OCI-LY3 (cell line): ENCODE measurements at regions not wholly inside any gene's neighbourhood (a gene's known extent, or its start where the extent isn't known, plus 50 kb on each side); places are given as distances from the start of the nearest gene placed in this dataset.

ENCODE experiments used
- EZH2phosphoT487 ChIP-seq: fragments of 200-600 bp; shearing (Covaris generic); IDR thresholded peaks from 2 replicates; pipeline ENCODE4 v1.6.1; 2018; ENCODE audit warnings: antibody characterized with exemption, mixed run types, low read depth
- TF ChIP-seq, protein P1 (sequence below): fragments of 200-600, 300-600 bp; sonication (generic); IDR thresholded peaks from 2 replicates; pipeline ENCODE4 v1.5.1; 2014; ENCODE audit warnings: antibody characterized with exemption, low read length, low read depth

DNA sequence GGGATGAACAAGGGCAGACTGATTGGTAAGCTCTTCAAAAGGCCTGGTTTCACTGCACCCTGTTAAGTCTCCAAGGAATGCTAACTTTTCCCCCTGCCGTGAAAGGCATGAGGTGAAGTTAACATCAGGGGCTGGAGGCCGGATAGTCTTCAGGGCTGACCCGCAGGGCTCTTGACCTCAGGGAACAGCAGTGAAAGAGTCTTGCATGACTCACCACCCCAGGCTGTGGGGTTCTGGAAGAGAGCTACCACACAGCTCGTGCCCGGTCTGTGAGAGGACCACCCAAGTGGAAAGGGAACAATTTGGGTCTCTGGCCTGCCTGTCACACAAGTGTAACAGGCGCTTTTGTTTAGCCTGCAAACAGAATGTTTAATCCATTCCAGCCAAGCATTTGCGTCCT is 504.9 kb downstream of the EDEM1 start:
- TF ChIP-seq, protein P1, sequence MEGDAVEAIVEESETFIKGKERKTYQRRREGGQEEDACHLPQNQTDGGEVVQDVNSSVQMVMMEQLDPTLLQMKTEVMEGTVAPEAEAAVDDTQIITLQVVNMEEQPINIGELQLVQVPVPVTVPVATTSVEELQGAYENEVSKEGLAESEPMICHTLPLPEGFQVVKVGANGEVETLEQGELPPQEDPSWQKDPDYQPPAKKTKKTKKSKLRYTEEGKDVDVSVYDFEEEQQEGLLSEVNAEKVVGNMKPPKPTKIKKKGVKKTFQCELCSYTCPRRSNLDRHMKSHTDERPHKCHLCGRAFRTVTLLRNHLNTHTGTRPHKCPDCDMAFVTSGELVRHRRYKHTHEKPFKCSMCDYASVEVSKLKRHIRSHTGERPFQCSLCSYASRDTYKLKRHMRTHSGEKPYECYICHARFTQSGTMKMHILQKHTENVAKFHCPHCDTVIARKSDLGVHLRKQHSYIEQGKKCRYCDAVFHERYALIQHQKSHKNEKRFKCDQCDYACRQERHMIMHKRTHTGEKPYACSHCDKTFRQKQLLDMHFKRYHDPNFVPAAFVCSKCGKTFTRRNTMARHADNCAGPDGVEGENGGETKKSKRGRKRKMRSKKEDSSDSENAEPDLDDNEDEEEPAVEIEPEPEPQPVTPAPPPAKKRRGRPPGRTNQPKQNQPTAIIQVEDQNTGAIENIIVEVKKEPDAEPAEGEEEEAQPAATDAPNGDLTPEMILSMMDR: no peak
- TF ChIP-seq EZH2phosphoT487: no peak
